Loucy (cell line): ENCODE measurements at regions not wholly inside any gene's neighbourhood (a gene's known extent, or its start where the extent isn't known, plus 50 kb on each side); places are given as distances from the start of the nearest gene placed in this dataset.

ENCODE experiments used
- CTCF ChIP-seq: fragments of 200-600 bp; sonication (generic); conservative IDR thresholded peaks from 2 replicates; pipeline ENCODE4 v1.5.1; 2014; ENCODE audit warnings: mild to moderate bottlenecking, antibody characterized with exemption, low read length
- EZH2phosphoT487 ChIP-seq: fragments of 200-600 bp; IDR thresholded peaks from 2 replicates; pipeline ENCODE4 v1.6.1; 2018; ENCODE audit warnings: antibody characterized with exemption, mild to moderate bottlenecking, moderate library complexity, borderline replicate concordance

- TF ChIP-seq CTCF (no peak), EZH2phosphoT487 (no peak)
Observed at GRCh38 chr7:70953331-70953741, 178.6 kb upstream of the GALNT17 start.
